HL-60 (cell line): ENCODE measurements at regions not wholly inside any gene's neighbourhood (a gene's known extent, or its start where the extent isn't known, plus 50 kb on each side); places are given as distances from the start of the nearest gene placed in this dataset.

Source experiments
- DNase-seq, 2 experiments: peaks; one replicate each; pipeline ENCODE4 v3.0.0-alpha.2; 2010 to 2020; ENCODE audit warnings: low read depth in 1 of 2, low spot score in 1 of 2
- H3K27ac ChIP-seq: fragments of 250-450 bp; sonication (Bioruptor Pico); replicated peaks from 2 replicates; pipeline ENCODE4 v1.5.1; 2020; ENCODE audit warnings: mild to moderate bottlenecking, moderate library complexity
- H3K27me3 ChIP-seq: fragments of 250-450 bp; sonication (Bioruptor Pico); 2 replicates; pipeline ENCODE4 v1.5.1; 2021; ENCODE audit warnings: mild to moderate bottlenecking, moderate library complexity; ENCODE audit not compliant: insufficient read depth, poor library complexity, severe bottlenecking
- H3K4me3 ChIP-seq: replicated peaks from 2 replicates; pipeline ENCODE4 v1.5.1; 2011; ENCODE audit warnings: mild to moderate bottlenecking, control low read depth, low read length; ENCODE audit not compliant: insufficient read depth
- CTCF ChIP-seq: IDR thresholded peaks from one replicate; pipeline ENCODE4 v1.5.1; 2011; ENCODE audit warnings: low read length, control low read depth, inconsistent platforms; ENCODE audit not compliant: insufficient read depth
- GABPA ChIP-seq: IDR thresholded peaks from 2 replicates; pipeline ENCODE4 v1.6.1; 2012; ENCODE audit warnings: low read depth
- POLR2AphosphoS5 ChIP-seq: IDR thresholded peaks from 2 replicates; pipeline ENCODE4 v1.6.1; 2012; ENCODE audit warnings: low read depth
- SPI1 ChIP-seq: IDR thresholded peaks from 2 replicates; pipeline ENCODE4 v1.6.1; 2012; ENCODE audit warnings: low read depth, mild to moderate bottlenecking, borderline replicate concordance
- TF ChIP-seq, protein P1 (sequence below): IDR thresholded peaks from 2 replicates; pipeline ENCODE4 v1.6.1; 2012; ENCODE audit warnings: low read depth; ENCODE audit not compliant: insufficient replicate concordance

GRCh38 chr10:131778842-131779241 is 122.0 kb upstream of the PPP2R2D start:
- no peak overlapping the region for H3K27ac ChIP-seq
- no peaks in the 10 kb centered on the region for H3K27me3 ChIP-seq
- H3K4me3 ChIP-seq = no peak overlapping the region
- no peak for DNase-seq
- TF ChIP-seq CTCF = no peak
- TF ChIP-seq GABPA = no peak
- TF ChIP-seq, protein P1, sequence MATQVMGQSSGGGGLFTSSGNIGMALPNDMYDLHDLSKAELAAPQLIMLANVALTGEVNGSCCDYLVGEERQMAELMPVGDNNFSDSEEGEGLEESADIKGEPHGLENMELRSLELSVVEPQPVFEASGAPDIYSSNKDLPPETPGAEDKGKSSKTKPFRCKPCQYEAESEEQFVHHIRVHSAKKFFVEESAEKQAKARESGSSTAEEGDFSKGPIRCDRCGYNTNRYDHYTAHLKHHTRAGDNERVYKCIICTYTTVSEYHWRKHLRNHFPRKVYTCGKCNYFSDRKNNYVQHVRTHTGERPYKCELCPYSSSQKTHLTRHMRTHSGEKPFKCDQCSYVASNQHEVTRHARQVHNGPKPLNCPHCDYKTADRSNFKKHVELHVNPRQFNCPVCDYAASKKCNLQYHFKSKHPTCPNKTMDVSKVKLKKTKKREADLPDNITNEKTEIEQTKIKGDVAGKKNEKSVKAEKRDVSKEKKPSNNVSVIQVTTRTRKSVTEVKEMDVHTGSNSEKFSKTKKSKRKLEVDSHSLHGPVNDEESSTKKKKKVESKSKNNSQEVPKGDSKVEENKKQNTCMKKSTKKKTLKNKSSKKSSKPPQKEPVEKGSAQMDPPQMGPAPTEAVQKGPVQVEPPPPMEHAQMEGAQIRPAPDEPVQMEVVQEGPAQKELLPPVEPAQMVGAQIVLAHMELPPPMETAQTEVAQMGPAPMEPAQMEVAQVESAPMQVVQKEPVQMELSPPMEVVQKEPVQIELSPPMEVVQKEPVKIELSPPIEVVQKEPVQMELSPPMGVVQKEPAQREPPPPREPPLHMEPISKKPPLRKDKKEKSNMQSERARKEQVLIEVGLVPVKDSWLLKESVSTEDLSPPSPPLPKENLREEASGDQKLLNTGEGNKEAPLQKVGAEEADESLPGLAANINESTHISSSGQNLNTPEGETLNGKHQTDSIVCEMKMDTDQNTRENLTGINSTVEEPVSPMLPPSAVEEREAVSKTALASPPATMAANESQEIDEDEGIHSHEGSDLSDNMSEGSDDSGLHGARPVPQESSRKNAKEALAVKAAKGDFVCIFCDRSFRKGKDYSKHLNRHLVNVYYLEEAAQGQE = no peak
- TF ChIP-seq SPI1 = no peak
- no peak for TF ChIP-seq POLR2AphosphoS5

DNA sequence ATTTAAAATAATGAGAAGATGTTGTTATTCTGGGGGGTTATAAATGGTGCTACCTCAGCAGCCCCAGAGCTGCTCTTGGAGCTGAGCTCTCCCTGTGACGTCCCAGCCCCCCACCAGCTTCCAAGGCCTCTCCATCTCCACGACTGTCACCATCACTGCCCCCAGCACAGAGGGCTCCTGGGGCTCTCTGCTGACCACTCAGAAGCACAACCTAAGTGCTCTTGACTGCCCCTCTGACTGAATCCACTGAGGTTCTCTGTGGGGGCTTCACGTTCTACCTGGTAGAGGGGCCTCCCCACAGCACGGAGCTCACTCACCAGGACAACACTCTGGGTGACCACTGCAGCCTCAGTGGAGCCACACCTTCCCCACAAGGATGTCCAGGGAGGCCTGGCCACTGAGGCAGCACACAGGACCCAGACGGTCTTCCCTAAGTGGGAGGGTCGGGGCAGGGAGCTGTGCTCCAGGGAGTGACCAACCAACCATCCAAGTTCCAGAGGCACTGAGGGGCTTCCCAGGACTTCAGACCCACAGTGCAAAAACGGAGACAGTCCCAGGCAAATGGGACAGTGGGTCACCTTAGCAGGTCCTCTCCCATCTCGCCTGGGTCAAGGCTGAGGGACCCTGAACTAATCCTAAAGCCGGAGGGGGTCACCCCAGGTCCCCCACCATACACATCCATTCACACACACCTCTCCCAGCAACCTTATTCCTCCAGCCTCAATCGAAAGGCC is 121.0 kb upstream of the PPP2R2D start:
- TF ChIP-seq GABPA = no peak
- no peak for TF ChIP-seq SPI1
- TF ChIP-seq, protein P1 = no peak
- no peak for TF ChIP-seq CTCF
- Histone ChIP-seq H3K27me3 (no peaks in the 10 kb centered on the region), H3K27ac (no peak overlapping the region), H3K4me3 (no peak overlapping the region)
- DNase-seq = no peak

- TF ChIP-seq, protein P1 = no peak
- TF ChIP-seq SPI1 (no peak), GABPA (no peak), POLR2AphosphoS5 (no peak), CTCF (no peak)
- H3K27ac ChIP-seq = no peak overlapping the region
- no peaks in the 10 kb centered on the region for H3K27me3 ChIP-seq
- H3K4me3 ChIP-seq = no peak overlapping the region
- DNase-seq = no peak
Measured at GRCh38 chr10:131781076-131781475, 119.7 kb upstream of the PPP2R2D start.
